Activated naive CD8-positive, alpha-beta T cell treated with anti-CD3 and anti-CD28 coated beads, Interleukin-2, amount 50 U/mL, for 24 hours (primary cell): ENCODE measurements at regions not wholly inside any gene's neighbourhood (a gene's known extent, or its start where the extent isn't known, plus 50 kb on each side); places are given as distances from the start of the nearest gene placed in this dataset.

ENCODE experiments used
- ATAC-seq: fragments of 150-1000 bp; cut with Tn5 transposase; one replicate; pipeline ENCODE4 v1.10.0; 2021
- DNase-seq: peaks from one replicate; pipeline ENCODE4 v3.0.0; 2021
- H3K27ac Mint-ChIP-seq: one replicate; pipeline ENCODE4 v1.8.0; 2021; ENCODE audit warnings: mild to moderate bottlenecking, mixed read lengths
- H3K27me3 Mint-ChIP-seq: one replicate; pipeline ENCODE4 v1.8.0; 2021; ENCODE audit warnings: mixed read lengths
- H3K36me3 Mint-ChIP-seq: one replicate; pipeline ENCODE4 v1.8.0; 2021; ENCODE audit warnings: low read depth, mixed read lengths
- H3K4me1 Mint-ChIP-seq: one replicate; pipeline ENCODE4 v1.8.0; 2021; ENCODE audit warnings: mixed read lengths
- H3K4me3 Mint-ChIP-seq: one replicate; pipeline ENCODE4 v1.8.0; 2021; ENCODE audit warnings: mild to moderate bottlenecking, moderate library complexity, mixed read lengths
- H3K9me3 Mint-ChIP-seq: one replicate; pipeline ENCODE4 v1.8.0; 2021; ENCODE audit warnings: mixed read lengths

- no peaks in the 10 kb centered on the region for H3K36me3 Mint-ChIP-seq
- H3K27me3 Mint-ChIP-seq, result no peaks in the 10 kb centered on the region
- no peaks in the 10 kb centered on the region for H3K9me3 Mint-ChIP-seq
Measured at GRCh38 chr3:182063742-182064141, 352.0 kb downstream of the SOX2 start.

GRCh38 chr3:182067423-182067822 lies 355.7 kb downstream of the SOX2 start:
- no peak overlapping the region for H3K4me3 Mint-ChIP-seq
- no peaks in the 10 kb centered on the region for H3K27me3 Mint-ChIP-seq
- no peak overlapping the region for H3K27ac Mint-ChIP-seq
- ATAC-seq, result no peak
- no peaks in the 10 kb centered on the region for H3K9me3 Mint-ChIP-seq
- no peaks in the 10 kb centered on the region for H3K36me3 Mint-ChIP-seq
- H3K4me1 Mint-ChIP-seq, result no peaks in the 10 kb centered on the region
- no peak for DNase-seq

More at GRCh38 chr3:182063742-182064141, 352.0 kb downstream of the SOX2 start:
- DNase-seq (no peak), ATAC-seq (no peak)
- Mint-ChIP-seq H3K27ac (no peak overlapping the region), H3K4me1 (no peaks in the 10 kb centered on the region), H3K4me3 (no peak overlapping the region)

DNA sequence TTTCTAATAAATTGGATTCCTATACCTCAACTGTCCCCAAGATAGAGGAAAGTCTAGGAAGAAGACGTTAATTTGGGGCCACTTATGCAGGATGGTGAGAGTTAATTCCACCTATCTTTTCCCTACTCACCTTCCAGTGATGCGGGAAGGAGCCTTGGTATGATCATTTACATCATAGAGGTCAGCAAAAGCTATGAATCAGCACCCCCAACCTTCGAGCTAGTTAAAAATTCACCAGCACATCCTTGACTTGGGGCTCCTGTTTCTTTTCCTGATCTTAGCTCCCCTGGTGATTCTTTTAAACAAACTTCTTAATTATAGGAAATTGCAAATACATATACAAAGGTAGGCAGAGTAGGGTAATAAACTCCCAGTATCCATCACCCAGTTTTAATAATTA lies 366.6 kb downstream of the SOX2 start:
- no peak overlapping the region for H3K4me3 Mint-ChIP-seq

GRCh38 chr3:182078929-182079328 lies 367.2 kb downstream of the SOX2 start:
- no peak for ATAC-seq
- Mint-ChIP-seq H3K36me3 (no peaks in the 10 kb centered on the region), H3K4me1 (no peaks in the 10 kb centered on the region), H3K27me3 (no peaks in the 10 kb centered on the region), H3K27ac (no peak overlapping the region), H3K9me3 (no peaks in the 10 kb centered on the region), H3K4me3 (no peak overlapping the region)
- DNase-seq, result no peak

More for the DNA sequence above, 366.6 kb downstream of the SOX2 start:
- ATAC-seq, result no peak
- Mint-ChIP-seq H3K9me3 (no peaks in the 10 kb centered on the region), H3K4me1 (no peaks in the 10 kb centered on the region), H3K36me3 (no peaks in the 10 kb centered on the region), H3K27me3 (no peaks in the 10 kb centered on the region), H3K27ac (no peak overlapping the region)
- DNase-seq, result no peak

DNA sequence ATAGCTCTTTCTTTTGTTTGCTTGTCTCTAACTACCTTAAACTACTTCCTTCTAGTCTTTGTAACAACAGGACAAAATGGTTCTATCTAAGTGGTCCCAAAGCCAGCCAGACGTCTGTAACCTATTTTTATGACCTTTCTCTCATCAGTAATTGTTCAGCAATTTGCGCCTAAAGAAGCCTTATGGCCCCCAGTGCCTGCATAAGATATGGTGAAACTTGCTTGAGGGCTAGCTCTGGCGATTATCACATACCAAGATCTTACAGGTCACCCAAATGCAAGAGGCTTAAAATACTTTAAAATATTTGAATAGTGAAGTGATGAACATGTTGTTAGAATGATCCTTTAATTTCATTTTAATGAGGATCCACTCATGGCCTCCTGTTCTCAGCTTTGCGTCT lies 369.4 kb downstream of the SOX2 start:
- no peak for DNase-seq
- H3K36me3 Mint-ChIP-seq, result no peaks in the 10 kb centered on the region
- H3K9me3 Mint-ChIP-seq, result no peaks in the 10 kb centered on the region
- no peak overlapping the region for H3K4me3 Mint-ChIP-seq
- H3K4me1 Mint-ChIP-seq, result no peaks in the 10 kb centered on the region
- ATAC-seq, result no peak
- no peak overlapping the region for H3K27ac Mint-ChIP-seq
- no peaks in the 10 kb centered on the region for H3K27me3 Mint-ChIP-seq

DNA sequence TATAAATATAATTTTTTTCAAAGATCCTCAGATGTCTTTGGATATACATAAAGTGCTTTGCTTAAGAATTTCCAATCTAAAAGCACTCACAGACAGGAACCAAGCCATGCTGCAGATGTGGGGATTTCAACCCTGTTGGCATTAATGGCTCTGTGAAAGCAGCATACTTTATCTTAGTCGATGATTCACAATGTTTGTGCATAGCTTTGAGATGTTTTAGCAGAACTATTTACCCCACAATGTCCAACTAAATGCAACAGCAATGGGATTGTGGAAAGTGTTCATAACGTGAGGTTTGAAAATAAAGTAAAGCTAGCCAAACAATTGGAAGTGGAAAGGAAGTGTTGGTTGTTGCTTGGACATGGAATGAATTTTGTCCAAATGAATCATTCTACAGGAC lies 371.4 kb downstream of the SOX2 start:
- no peaks in the 10 kb centered on the region for H3K27me3 Mint-ChIP-seq
- no peak overlapping the region for H3K4me3 Mint-ChIP-seq
- H3K9me3 Mint-ChIP-seq, result no peaks in the 10 kb centered on the region
- ATAC-seq, result no peak
- H3K36me3 Mint-ChIP-seq, result no peaks in the 10 kb centered on the region
- no peak overlapping the region for H3K27ac Mint-ChIP-seq
- no peaks in the 10 kb centered on the region for H3K4me1 Mint-ChIP-seq
- no peak for DNase-seq

GRCh38 chr3:182092662-182093262 lies 381.0 kb downstream of the SOX2 start:
- Mint-ChIP-seq H3K36me3 (no peaks in the 10 kb centered on the region), H3K9me3 (peaks cover 11% of the 10 kb centered on the region), H3K4me1 (no peaks in the 10 kb centered on the region), H3K27me3 (no peaks in the 10 kb centered on the region), H3K4me3 (no peak overlapping the region), H3K27ac (no peak overlapping the region)
- ATAC-seq (no peak), DNase-seq (no peak)

DNA sequence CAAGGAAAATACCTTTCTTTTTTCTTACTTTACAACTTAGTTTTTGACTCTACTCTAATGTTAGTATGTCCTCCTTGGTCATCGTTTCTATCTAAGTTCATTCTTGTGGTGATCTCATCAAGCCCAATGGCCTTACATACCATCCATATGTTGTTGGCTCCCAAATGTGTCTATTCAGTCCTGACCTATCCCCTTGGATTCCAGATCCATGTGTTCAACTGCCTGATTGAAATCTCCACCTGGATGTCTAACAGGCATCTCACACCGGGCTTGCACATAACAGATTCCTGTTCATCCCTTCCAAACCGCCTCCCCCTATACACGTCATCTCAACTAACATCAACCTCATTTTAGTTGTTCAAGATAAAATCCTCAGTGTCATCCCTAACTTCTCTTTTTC lies 382.6 kb downstream of the SOX2 start:
- H3K27ac Mint-ChIP-seq, result no peak overlapping the region
- no peak for DNase-seq
- H3K36me3 Mint-ChIP-seq, result no peaks in the 10 kb centered on the region
- no peaks in the 10 kb centered on the region for H3K4me1 Mint-ChIP-seq
- peaks cover 11% of the 10 kb centered on the region for H3K9me3 Mint-ChIP-seq
- no peak overlapping the region for H3K4me3 Mint-ChIP-seq
- no peaks in the 10 kb centered on the region for H3K27me3 Mint-ChIP-seq
- no peak for ATAC-seq

DNA sequence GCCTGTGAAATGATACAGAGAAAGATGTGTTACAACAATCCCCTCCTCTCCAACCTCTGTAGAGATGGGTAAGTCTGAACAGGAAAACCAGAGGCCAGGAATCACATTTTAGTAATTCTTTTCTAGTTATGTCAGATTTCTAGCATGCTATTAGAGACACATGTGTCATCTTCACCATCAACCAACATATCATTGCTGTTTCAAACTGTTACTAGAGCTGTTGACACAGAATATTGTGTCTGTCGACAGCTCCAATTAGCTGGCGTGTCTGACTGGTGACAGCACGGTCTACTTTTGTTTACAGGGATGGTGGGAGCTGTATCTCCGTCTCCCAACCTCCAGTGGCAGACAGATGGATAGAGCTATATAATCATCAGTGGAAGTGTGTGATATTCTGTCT lies 393.2 kb downstream of the SOX2 start:
- H3K4me1 Mint-ChIP-seq, result no peaks in the 10 kb centered on the region
- no peaks in the 10 kb centered on the region for H3K36me3 Mint-ChIP-seq
- H3K27me3 Mint-ChIP-seq, result no peaks in the 10 kb centered on the region
- no peak for DNase-seq
- no peak for ATAC-seq
- H3K4me3 Mint-ChIP-seq, result no peak overlapping the region
- peaks cover 9% of the 10 kb centered on the region for H3K9me3 Mint-ChIP-seq
- H3K27ac Mint-ChIP-seq, result no peak overlapping the region

DNA sequence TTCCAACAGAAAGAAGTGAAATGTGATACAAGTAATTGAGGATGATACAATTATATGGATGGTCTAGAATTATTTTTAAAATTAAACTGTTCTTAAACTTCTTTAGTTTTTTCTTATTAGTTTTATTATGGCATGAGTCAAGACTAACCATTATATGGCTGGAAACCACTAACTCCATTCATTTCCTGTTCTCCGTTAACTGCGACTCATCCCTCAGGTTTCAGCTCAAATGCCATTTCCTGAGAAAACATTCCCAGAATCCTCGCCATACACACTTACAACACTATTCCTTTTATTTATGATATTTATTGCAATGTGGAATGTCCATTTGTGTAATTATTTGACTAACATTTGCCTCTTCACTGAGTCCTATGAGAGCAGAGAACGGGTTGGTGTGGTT lies 394.1 kb downstream of the SOX2 start:
- Mint-ChIP-seq H3K9me3 (peaks cover 6% of the 10 kb centered on the region), H3K4me3 (no peak overlapping the region), H3K36me3 (no peaks in the 10 kb centered on the region), H3K27ac (no peak overlapping the region), H3K4me1 (no peaks in the 10 kb centered on the region), H3K27me3 (no peaks in the 10 kb centered on the region)
- no peak for ATAC-seq
- no peak for DNase-seq

DNA sequence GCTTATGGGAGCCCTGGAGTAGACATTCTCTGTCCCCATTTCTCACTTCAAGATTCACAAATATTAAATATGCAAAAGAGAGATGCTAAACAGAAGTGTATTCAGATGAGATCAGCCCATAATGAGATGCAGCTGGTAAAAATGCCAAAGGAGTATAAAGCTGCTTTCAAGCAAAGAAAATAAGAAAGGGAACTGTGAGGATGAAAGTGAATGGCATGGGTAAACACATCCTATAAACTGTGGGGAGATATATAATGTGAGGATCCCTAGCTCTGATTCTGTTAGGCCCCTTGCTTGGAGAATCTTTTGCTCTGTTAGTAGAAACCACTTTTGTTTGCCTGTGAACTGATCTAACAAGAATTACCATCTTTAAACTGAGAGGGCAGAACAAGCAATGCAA lies 396.6 kb downstream of the SOX2 start:
- Mint-ChIP-seq H3K36me3 (no peaks in the 10 kb centered on the region), H3K27ac (no peak overlapping the region), H3K27me3 (no peaks in the 10 kb centered on the region), H3K4me1 (no peaks in the 10 kb centered on the region), H3K9me3 (peaks cover 4% of the 10 kb centered on the region), H3K4me3 (no peak overlapping the region)
- ATAC-seq (no peak), DNase-seq (no peak)

- H3K36me3 Mint-ChIP-seq, result no peaks in the 10 kb centered on the region
- H3K27ac Mint-ChIP-seq, result no peak overlapping the region
- H3K27me3 Mint-ChIP-seq, result no peaks in the 10 kb centered on the region
- no peak for ATAC-seq
- no peak overlapping the region for H3K4me3 Mint-ChIP-seq
- H3K4me1 Mint-ChIP-seq, result no peaks in the 10 kb centered on the region
- DNase-seq, result no peak
- H3K9me3 Mint-ChIP-seq, result peaks cover 9% of the 10 kb centered on the region
Measured at GRCh38 chr3:182111967-182112366, 400.2 kb downstream of the SOX2 start.

DNA sequence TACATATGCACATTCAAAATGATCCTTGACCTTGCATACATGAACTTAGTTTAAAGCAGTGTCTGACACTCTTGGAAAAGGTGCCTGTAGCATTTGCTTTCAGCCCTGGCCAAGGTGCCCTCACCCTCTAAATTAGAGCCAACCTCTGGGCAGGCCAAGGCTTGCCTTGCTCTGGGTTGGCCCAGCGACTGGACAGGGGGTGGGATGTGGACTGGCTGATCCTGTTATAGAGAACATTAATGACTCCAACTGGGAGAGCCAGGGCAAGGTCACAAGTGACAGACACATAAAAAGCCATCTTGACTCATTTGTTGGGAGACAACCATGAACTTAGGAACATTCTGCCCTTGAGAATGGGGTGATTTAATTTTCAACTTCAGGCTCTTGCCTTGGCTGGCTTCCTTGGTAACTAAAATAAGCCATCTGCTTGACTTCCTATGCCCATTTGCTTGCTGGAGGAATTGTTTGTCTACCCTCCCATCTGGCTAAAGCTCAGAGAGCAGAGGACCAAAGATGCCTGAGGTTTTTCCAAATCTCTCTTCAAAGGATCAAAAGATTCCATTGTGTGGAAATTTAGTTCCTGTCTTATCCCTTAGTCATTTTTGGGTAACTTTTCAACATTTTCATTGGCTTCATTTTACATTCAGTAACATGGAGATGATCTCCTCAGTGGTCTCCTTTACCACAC lies 403.7 kb downstream of the SOX2 start:
- Mint-ChIP-seq H3K27ac (no peak overlapping the region), H3K4me1 (no peaks in the 10 kb centered on the region), H3K9me3 (peaks cover 5% of the 10 kb centered on the region), H3K4me3 (no peak overlapping the region), H3K36me3 (no peaks in the 10 kb centered on the region), H3K27me3 (no peaks in the 10 kb centered on the region)
- no peak for ATAC-seq
- DNase-seq, result no peak

DNA sequence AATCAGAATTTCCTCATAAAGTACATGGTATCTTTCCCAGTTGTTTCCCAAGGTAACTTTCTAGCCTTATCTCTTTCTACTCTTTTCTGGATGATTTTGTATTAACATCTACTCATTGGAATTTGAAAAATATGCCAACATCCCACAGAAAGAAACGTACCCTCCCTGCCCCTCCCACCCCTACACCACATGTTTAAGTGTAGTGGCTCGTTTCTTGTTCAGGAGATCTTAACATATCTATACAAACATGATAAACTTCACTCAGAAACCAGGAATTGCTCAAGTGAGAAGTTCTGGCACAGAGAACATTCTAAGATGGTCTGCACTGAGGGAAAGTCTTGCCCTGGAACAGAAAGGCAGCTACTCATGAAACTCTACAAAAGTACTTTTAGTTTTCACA lies 404.7 kb downstream of the SOX2 start:
- H3K27me3 Mint-ChIP-seq, result no peaks in the 10 kb centered on the region
- no peaks in the 10 kb centered on the region for H3K4me1 Mint-ChIP-seq
- DNase-seq (no peak), ATAC-seq (no peak)
- H3K4me3 Mint-ChIP-seq, result no peak overlapping the region
- H3K36me3 Mint-ChIP-seq, result no peaks in the 10 kb centered on the region
- H3K27ac Mint-ChIP-seq, result no peak overlapping the region
- H3K9me3 Mint-ChIP-seq, result peaks cover 5% of the 10 kb centered on the region

GRCh38 chr3:182117131-182117530 lies 405.4 kb downstream of the SOX2 start:
- Mint-ChIP-seq H3K9me3 (peaks cover 5% of the 10 kb centered on the region), H3K4me1 (no peaks in the 10 kb centered on the region), H3K4me3 (no peak overlapping the region), H3K27me3 (no peaks in the 10 kb centered on the region), H3K27ac (no peak overlapping the region), H3K36me3 (no peaks in the 10 kb centered on the region)
- DNase-seq (no peak), ATAC-seq (no peak)

DNA sequence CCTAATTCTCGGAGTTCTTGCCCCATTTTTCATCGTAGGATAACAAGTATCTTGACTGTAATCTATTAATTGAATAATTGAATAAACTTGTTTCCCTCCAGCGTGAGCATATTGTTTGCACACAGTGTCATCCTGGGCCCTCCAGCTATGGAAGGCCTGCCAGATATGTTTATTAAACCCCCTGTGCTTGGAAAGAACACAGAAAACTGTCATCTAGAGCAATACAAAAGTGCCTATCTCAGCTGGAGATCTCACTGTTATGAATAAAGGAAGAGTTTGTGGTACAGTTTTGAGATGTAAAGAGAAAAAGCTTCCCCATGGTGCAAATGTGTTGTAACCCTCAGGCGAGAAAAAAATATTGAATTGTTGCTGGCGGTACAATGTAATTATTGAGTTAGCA lies 405.9 kb downstream of the SOX2 start:
- H3K4me1 Mint-ChIP-seq, result no peaks in the 10 kb centered on the region
- no peak overlapping the region for H3K27ac Mint-ChIP-seq
- no peaks in the 10 kb centered on the region for H3K36me3 Mint-ChIP-seq
- no peak for DNase-seq
- no peaks in the 10 kb centered on the region for H3K27me3 Mint-ChIP-seq
- H3K4me3 Mint-ChIP-seq, result no peak overlapping the region
- peaks cover 5% of the 10 kb centered on the region for H3K9me3 Mint-ChIP-seq
- ATAC-seq, result no peak
